ENCODE measurements at regions not wholly inside any gene's neighbourhood (a gene's known extent, or its start where the extent isn't known, plus 50 kb on each side); places are given as distances from the start of the nearest gene placed in this dataset.

GRCh38 chr18:78677483-78678317, 301.9 kb upstream of the SALL3 start:
- H3K4me3 ChIP-seq (ENCODE audit: low read depth, low read length) = no peak overlapping the region
- no peak for DNase-seq (ENCODE audit: low read depth)
- TF ChIP-seq CTCF (conservative IDR thresholded peaks at IDR 0.05; ENCODE audit: low read depth, low read length) = no peak

GRCh38 chr18:78678318-78678695, 301.3 kb upstream of the SALL3 start:
- no peak for TF ChIP-seq CTCF (conservative IDR thresholded peaks at IDR 0.05; ENCODE audit: low read depth, low read length)
- H3K4me3 ChIP-seq (ENCODE audit: low read depth, low read length) = no peak overlapping the region
- DNase-seq (ENCODE audit: low read depth) = no peak

GRCh38 chr18:78679031-78679430, 300.6 kb upstream of the SALL3 start:
- H3K4me3 ChIP-seq (ENCODE audit: low read depth, low read length) = no peak overlapping the region
- no peak for DNase-seq (ENCODE audit: low read depth)
- TF ChIP-seq CTCF (conservative IDR thresholded peaks at IDR 0.05; ENCODE audit: low read depth, low read length) = no peak

- TF ChIP-seq CTCF (conservative IDR thresholded peaks at IDR 0.05; ENCODE audit: low read depth, low read length) = no peak
- DNase-seq (ENCODE audit: low read depth) = no peak
- no peak overlapping the region for H3K4me3 ChIP-seq (ENCODE audit: low read depth, low read length)
These were observed 299.9 kb upstream of the SALL3 start for GRCh38 chr18:78679613-78680260.

GRCh38 chr18:78681396-78681795, 298.2 kb upstream of the SALL3 start:
- no peak for DNase-seq (ENCODE audit: low read depth)
- no peak overlapping the region for H3K4me3 ChIP-seq (ENCODE audit: low read depth, low read length)
- TF ChIP-seq CTCF (conservative IDR thresholded peaks at IDR 0.05; ENCODE audit: low read depth, low read length) = no peak

GRCh38 chr18:78681934-78682333, 297.7 kb upstream of the SALL3 start:
- TF ChIP-seq CTCF (conservative IDR thresholded peaks at IDR 0.05; ENCODE audit: low read depth, low read length) = no peak
- no peak for DNase-seq (ENCODE audit: low read depth)
- no peak overlapping the region for H3K4me3 ChIP-seq (ENCODE audit: low read depth, low read length)

GRCh38 chr18:78682716-78683115, 296.9 kb upstream of the SALL3 start:
- DNase-seq (ENCODE audit: low read depth) = no peak
- no peak for TF ChIP-seq CTCF (conservative IDR thresholded peaks at IDR 0.05; ENCODE audit: low read depth, low read length)
- no peak overlapping the region for H3K4me3 ChIP-seq (ENCODE audit: low read depth, low read length)
